C4-2B (cell line): ENCODE measurements at regions not wholly inside any gene's neighbourhood (a gene's known extent, or its start where the extent isn't known, plus 50 kb on each side); places are given as distances from the start of the nearest gene placed in this dataset.

Experiments
- H3K27ac ChIP-seq: fragments of 450-650 bp; 2 replicates; pipeline ENCODE4 v1.5.1; 2017
- ZFX ChIP-seq: fragments of 450-650 bp; IDR thresholded peaks from 2 replicates; pipeline ENCODE4 v1.6.1; 2017
- TF ChIP-seq, protein P1 (sequence below): fragments of 450-650 bp; conservative IDR thresholded peaks from 2 replicates; pipeline ENCODE4 v1.5.1; 2017; ENCODE audit warnings: mild to moderate bottlenecking

DNA sequence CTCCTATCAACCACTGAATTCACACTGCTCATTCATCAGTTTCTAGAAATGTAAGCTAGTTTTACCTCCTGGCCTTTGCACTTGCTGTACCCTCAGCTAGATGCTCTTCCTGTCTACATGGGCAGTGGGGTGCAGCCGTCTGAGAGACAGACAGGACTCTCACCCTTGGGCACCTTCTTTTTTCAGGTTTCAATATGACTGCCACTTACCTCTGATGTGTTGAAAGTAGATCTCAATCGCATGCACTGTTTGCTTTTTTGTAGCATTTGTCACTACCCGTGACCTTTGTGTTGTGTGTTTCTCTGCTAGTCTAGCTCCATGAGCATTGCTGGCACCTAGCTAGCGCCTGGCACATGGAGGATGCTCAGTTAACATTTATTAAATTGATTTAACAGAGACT is 403.1 kb upstream of the TRPC7 start:
- TF ChIP-seq, protein P1, sequence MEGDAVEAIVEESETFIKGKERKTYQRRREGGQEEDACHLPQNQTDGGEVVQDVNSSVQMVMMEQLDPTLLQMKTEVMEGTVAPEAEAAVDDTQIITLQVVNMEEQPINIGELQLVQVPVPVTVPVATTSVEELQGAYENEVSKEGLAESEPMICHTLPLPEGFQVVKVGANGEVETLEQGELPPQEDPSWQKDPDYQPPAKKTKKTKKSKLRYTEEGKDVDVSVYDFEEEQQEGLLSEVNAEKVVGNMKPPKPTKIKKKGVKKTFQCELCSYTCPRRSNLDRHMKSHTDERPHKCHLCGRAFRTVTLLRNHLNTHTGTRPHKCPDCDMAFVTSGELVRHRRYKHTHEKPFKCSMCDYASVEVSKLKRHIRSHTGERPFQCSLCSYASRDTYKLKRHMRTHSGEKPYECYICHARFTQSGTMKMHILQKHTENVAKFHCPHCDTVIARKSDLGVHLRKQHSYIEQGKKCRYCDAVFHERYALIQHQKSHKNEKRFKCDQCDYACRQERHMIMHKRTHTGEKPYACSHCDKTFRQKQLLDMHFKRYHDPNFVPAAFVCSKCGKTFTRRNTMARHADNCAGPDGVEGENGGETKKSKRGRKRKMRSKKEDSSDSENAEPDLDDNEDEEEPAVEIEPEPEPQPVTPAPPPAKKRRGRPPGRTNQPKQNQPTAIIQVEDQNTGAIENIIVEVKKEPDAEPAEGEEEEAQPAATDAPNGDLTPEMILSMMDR = no peak
- TF ChIP-seq ZFX = no peak

DNA sequence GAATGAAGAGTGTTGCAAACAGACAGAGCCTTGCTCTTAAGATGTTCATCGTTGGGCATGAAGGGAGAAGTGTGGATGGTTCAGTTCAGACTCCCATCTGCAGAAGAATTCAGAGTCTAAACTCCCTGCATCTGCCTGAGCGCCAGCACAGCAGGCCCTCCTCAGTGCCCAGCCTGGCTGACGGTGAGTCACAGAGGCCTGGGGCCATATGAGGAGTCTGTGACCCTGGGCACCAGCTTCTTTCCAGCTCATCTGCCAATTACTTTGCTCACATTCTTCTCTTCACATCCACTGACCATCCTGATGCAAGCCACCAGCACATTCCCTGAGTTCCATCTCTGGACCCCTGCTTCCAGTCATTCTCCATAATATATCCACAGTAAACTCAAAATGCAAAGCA is 401.1 kb upstream of the TRPC7 start:
- no peak for TF ChIP-seq ZFX
- TF ChIP-seq, protein P1 = no peak
- H3K27ac ChIP-seq = no peak overlapping the region

More for the DNA sequence above, 403.1 kb upstream of the TRPC7 start:
- no peak overlapping the region for H3K27ac ChIP-seq

- TF ChIP-seq ZFX = no peak
- TF ChIP-seq, protein P1 = no peak
- no peak overlapping the region for H3K27ac ChIP-seq
These were observed 399.3 kb upstream of the TRPC7 start for GRCh38 chr5:136764601-136765000.

GRCh38 chr5:136763548-136763947 is 398.2 kb upstream of the TRPC7 start:
- no peak overlapping the region for H3K27ac ChIP-seq
- TF ChIP-seq ZFX = no peak
- TF ChIP-seq, protein P1 = no peak

- no peak overlapping the region for H3K27ac ChIP-seq
- TF ChIP-seq ZFX = no peak
- TF ChIP-seq, protein P1 = no peak
These were observed 388.9 kb upstream of the TRPC7 start for GRCh38 chr5:136754216-136754615.

DNA sequence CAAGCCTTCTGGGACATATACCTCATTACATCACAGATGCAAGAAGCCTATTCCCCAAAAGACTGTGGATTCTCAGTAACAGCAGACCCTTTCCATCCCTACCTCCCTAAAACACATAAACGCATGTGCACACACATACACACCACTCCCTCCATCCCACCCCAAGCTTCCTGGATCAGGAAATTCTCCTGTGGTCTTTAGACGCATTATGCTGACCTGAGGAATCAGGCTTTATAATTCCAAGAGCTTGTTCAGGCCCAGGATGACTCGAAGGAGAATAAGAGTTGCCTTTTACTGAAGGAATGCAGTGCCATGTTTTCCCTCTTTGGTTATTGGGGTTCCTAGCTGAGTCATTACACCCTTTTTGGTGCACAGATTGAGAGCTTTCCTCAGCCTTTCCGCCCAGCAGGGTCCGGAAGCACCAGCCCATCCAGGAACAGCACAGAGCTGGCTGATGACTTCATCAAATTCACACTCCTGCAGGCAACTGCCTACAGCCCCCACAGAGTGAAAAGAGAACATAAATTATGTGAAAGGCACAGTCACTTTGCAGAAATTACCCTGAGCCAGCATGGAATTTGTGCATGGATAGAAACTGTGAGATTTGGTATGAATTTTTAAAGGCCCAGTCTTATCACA is 385.0 kb upstream of the TRPC7 start:
- H3K27ac ChIP-seq = no peak overlapping the region
- TF ChIP-seq, protein P1 = no peak
- TF ChIP-seq ZFX = no peak

- no peak overlapping the region for H3K27ac ChIP-seq
- TF ChIP-seq, protein P1 = no peak
- TF ChIP-seq ZFX = no peak
These were observed 383.7 kb upstream of the TRPC7 start for GRCh38 chr5:136749016-136749415.
